NCI-H1694 (cell line): ENCODE measurements at regions not wholly inside any gene's neighbourhood (a gene's known extent, or its start where the extent isn't known, plus 50 kb on each side); places are given as distances from the start of the nearest gene placed in this dataset.
A peak's percentile ranks its signal among the peaks of the same experiment; 100 is the strongest.

Experiments used
- DNase-seq: peaks from one replicate; lab custom pipeline; 2025; lab: John Stamatoyannopoulos, UW

DNA sequence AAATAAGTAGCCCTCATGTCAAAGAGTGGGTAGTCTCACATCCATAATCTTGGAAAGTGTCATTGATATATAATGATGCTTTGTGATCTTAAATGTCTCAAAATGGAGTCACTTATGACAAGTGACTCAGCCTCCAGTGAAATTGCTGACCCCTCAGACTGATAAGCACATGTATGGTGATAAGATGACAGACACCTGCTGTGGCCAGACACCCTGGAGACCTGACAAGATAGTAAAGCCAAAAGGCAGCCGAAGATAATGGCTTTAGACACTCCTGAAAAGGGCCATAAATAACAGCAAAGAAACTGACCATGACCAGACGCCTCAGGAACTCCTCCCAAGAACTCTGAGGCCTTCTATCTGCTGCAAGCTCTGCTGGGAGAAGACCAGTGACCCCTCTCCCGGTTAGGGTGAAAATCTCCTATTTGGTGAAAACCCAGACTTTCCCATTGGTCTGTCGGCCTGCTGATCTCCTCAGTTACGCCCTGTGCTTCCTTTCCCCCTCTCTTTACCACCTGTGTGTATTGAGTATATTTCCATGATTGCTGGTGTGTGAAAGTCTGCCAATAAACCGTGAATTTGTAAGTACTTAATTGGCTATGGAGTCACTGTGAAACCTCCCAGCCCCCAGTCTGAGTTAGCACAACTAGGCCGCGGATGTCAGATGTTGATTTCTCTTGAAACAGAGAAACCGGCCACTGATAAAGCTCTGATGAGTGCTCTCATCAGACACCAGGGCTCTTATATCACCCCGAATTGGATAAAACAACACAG is 226.7 kb upstream of the MYOCD start:
- no peak for DNase-seq

GRCh38 chr17:12445331-12445730 is 220.4 kb upstream of the MYOCD start:
- DNase-seq: no peak

DNA sequence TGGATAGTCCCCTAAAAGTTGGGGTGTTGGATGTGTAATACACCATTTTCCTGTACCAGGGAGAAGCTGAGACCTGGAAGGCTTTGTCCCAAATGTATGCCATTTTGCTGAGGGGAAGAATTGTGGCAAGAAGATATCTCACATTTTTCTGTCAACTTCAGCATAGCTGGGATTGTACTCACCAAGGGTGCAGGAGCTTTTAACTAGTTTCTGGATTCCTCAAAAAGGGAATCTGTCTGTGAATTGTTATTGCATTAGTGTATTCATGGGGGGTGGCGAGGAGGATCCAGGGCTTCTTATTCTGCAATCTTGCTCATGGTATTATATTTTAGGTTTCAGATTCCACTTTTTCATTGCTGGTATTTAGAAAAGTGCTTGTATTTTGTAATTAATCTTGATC is 208.2 kb upstream of the MYOCD start:
- DNase-seq: no peak

DNA sequence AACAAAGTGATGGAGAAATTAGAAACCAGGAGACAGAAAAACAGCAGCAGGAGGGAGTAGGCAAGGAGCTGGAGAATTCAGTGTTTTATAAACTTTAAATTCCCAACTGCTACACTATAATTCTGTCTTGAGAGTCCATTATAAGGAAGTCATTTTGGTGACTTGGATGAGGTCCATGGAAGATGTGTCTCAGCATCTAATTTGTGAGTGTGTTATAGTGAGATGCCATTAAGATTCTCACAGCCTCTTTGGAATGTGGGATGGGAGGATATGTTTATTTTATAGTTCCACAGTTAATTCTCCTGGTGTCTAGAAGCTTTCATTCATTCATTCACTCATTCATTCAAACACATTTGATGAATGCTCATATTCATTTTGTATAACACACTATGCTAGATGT is 206.0 kb upstream of the MYOCD start:
- no peak for DNase-seq

DNA sequence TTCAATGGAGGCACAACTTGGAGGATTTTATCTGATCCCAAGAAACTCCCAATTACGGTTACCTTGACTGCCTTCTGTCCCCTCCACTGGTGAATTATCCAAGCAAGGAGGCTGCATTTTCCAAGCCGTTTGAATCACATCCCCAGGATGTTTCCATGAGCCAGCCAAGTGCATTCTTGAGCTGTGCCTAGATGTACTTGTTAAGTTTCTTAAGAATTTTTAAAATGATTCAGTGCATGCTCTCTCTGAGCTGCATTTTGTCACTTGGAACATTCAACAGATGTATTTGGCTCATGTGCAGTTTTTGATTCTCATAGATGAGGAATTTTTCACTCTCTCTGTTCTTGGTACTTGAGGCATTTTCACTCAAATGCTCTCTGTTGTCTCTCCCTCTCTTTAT is 202.6 kb upstream of the MYOCD start:
- no peak for DNase-seq

DNA sequence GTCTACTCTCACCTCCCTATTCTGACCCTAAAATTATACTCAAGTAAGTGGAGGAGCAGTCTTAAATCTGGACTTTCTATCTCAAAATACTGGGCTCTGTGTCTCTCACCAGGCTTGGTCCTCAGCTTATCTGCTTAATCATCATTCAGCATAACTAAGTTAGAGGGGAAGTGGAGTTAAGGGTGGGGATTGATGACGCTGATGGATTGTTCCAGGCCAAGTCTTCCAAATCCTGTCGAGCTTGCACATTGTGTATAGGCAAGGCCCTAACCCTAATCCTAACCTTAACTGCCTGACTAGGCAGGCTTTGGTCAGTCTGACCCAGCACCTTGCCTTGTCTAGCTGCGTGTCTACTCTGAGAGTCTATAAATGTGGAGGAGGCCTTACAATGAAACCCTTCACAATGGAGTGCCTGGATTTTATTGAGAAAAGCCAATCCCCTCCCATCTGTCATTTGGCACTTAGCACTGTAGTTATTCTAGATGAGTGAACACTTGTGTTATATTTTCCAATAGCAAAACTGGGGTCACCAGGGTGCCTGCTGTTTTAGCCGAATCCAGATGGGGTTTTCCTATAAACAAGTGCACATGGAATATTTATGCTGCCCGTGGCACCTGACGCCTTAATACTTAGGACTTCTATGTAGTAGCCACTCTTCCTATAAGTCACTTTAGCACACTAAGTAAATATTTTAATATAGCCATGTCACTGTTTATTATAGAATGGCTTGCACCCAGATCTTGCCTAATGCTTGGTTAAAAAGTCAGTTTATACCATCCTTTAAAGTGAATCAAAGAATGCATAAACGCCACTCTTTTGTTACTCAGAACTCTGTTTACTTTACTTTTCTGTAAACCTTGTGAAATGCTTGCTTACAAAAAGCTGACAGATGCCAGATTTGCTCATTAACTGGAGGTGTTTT is 193.2 kb upstream of the MYOCD start:
- peak; percentile 17 for DNase-seq

GRCh38 chr17:12478311-12478710 is 187.4 kb upstream of the MYOCD start:
- no peak for DNase-seq

DNA sequence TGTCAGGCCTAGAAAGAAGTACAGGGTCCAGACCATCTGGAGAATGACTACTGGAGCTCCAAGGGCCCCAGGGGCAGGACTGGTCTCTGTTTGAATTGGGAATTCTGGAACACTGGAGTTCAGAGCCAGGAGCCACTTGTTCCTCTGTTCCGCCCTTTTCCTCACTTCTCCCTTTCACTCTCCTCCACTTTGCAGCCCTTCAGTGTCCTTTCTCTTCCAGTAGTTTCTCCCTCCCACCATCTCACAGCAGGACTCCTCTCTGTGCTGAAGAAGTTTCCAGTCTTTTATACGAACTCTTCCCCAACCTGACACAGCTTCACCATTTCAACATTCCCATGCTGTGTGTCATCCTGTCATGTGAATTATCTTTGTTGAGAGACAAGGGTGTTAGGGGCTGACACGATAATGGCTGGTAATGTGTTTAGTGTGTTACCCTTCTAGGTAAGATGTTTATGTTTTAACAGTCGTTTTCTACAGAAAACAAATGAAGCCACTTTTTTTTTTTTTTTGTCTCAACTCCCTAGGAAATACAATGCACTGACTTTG is 180.3 kb upstream of the MYOCD start:
- DNase-seq: no peak

GRCh38 chr17:12489325-12489724 is 176.4 kb upstream of the MYOCD start:
- no peak for DNase-seq

- no peak for DNase-seq
These were observed 173.2 kb upstream of the MYOCD start for GRCh38 chr17:12492450-12492849.

DNA sequence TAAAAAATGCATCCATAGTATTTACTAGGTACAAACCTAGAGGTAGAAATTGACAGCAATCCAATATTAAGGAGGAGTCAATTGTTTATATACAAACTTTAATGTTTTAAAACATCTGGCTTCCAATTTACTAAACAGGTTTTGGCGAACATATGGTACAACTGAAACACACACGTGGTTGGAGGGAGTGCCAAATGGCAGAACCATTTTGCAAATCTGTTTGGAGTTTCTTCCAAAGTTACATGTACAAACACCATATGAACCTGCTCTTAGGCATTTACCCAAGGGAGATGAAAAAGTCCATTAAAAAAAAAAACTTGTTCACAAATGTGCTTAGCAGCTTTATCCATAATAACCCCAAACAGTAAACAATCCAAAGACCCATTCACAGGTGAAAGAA is 159.8 kb upstream of the MYOCD start:
- no peak for DNase-seq

GRCh38 chr17:12507026-12507595 is 158.6 kb upstream of the MYOCD start:
- no peak for DNase-seq

GRCh38 chr17:12509801-12510200 is 155.9 kb upstream of the MYOCD start:
- no peak for DNase-seq

DNA sequence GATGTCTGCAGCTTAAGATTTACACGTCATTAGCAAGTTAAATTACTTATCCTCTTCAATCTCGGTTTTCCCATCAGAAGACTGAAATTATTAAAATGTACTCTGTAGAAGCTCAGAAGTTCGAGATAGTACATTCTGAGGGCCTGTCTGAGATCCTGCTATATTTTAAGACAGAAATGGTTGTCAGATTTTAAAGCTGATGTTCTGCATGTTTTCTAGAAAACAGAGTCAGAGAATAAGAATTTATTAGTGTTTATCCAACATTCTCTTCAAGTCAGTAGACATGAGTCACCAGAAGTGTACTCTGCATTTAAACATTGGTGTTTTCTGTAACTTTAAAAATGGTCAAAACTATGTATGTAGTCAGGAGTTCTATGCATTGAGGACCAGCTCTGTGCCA is 155.2 kb upstream of the MYOCD start:
- DNase-seq: no peak

GRCh38 chr17:12512694-12513355 is 152.9 kb upstream of the MYOCD start:
- DNase-seq: no peak

GRCh38 chr17:12514596-12514995 is 151.1 kb upstream of the MYOCD start:
- DNase-seq: no peak

GRCh38 chr17:12519956-12520594 is 145.6 kb upstream of the MYOCD start:
- DNase-seq: no peak

DNA sequence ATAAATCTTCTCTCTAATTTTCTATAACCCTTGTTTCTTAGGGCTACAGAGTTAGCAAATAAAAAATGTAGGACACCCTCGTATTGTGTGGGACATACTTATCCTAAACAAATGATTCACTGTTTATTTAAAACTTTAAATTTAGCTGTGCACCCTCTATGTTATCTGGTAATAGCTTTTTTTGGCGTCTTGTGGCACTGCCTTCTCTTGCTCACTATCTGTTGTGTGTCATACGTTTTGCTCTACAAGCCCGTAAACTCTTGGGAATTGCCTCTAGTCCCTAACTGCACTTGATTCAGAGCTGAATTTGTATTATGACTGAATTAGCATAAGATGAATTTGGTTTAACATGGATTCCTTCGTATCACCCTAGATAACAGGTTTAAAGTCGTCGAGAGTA is 144.3 kb upstream of the MYOCD start:
- DNase-seq: no peak

DNA sequence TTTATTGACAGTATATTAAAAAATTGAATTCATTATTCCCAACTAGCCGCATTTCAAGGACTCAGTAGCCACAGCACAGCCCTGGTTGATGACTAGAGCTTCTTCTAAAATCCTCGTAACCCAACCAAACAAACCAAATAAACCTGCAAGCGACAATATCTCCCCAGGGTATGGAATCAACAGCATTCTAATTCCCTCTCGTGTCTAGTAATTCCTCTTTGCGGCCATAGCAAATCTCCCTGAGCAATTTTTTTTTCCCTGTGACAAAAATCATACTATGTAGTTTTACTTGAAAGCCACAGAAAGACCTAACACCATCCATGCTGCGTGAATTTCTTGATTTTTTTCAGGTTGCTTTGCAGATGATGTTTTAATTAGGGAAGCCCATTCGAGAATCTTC is 143.4 kb upstream of the MYOCD start:
- no peak for DNase-seq

DNA sequence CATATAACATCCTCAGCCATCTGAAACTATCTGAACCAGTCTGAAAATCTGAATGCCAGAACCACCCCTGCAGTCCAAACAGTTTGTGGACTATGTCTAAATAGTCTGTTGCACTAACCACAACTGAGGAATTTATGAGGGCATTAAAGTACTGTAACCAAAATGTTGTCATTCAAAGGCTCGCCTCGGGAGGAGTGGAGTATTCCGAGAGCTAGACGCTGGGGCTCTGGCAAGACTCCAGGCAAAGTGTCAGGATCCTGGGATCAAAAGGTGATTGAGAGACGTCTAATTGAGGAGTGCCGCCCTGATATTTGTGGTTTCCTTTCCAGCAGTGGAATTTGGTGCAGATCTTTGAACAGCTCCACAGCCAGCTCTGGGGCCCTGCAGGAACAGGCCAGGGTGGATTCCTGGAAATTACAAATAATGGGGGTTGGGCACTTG is 142.9 kb upstream of the MYOCD start:
- DNase-seq: no peak

DNA sequence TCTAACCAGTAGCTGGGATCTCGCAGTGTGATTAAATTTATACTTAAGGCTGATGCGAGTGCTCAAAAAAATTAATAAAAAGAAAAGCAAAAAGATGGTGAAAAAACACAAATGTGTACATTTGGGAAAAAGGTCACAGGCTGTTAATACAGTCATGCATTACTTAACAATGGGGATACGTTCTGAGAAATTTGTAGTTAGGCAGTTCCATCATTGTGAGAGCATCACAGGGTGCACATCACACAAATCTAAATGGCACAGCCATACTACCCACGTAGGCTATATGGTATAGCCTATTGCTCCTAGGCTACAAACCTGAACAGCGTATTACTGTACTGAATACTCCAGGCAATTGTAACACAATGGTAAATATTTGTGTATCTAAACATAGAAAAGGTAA is 142.4 kb upstream of the MYOCD start:
- no peak for DNase-seq

GRCh38 chr17:12528036-12528435 is 137.7 kb upstream of the MYOCD start:
- no peak for DNase-seq
